K562 (cell line): ENCODE measurements at regions not wholly inside any gene's neighbourhood (a gene's known extent, or its start where the extent isn't known, plus 50 kb on each side); places are given as distances from the start of the nearest gene placed in this dataset.

Experiments
- EP300 ChIP-seq: IDR thresholded peaks from 2 replicates; pipeline ENCODE4 v1.6.1; 2012; ENCODE audit warnings: low read length, improper control_type of control experiment
- GATAD2B ChIP-seq: fragments of 450-650 bp; IDR thresholded peaks from 2 replicates; pipeline ENCODE4 v1.6.1; 2017; ENCODE audit warnings: mild to moderate bottlenecking, borderline replicate concordance
- KDM5B ChIP-seq: fragments of 200-600 bp; sonication (generic); IDR thresholded peaks from 2 replicates; pipeline ENCODE4 v1.6.1; 2012; ENCODE audit warnings: low read depth, mild to moderate bottlenecking, moderate library complexity, low read length, control low read depth, inconsistent platforms; ENCODE audit not compliant: insufficient replicate concordance
- RAD51 ChIP-seq: fragments of 450-650 bp; IDR thresholded peaks from 2 replicates; pipeline ENCODE4 v1.7.1; 2016; ENCODE audit warnings: low read depth, mild to moderate bottlenecking, borderline replicate concordance

GRCh38 chr14:85182282-85182681 is 347.7 kb upstream of the FLRT2 start:
- TF ChIP-seq KDM5B: no peak
- TF ChIP-seq EP300: no peak
- no peak for TF ChIP-seq GATAD2B
- TF ChIP-seq RAD51: no peak
